GM18870 (cell line): ENCODE measurements at regions not wholly inside any gene's neighbourhood (a gene's known extent, or its start where the extent isn't known, plus 50 kb on each side); places are given as distances from the start of the nearest gene placed in this dataset.

Source experiments
- ATAC-seq: cut with Tn5 transposase; IDR thresholded peaks from one replicate; pipeline ENCODE4 v1.9.1; 2021; ENCODE audit warnings: moderate library complexity; ENCODE audit not compliant: unreplicated experiment

DNA sequence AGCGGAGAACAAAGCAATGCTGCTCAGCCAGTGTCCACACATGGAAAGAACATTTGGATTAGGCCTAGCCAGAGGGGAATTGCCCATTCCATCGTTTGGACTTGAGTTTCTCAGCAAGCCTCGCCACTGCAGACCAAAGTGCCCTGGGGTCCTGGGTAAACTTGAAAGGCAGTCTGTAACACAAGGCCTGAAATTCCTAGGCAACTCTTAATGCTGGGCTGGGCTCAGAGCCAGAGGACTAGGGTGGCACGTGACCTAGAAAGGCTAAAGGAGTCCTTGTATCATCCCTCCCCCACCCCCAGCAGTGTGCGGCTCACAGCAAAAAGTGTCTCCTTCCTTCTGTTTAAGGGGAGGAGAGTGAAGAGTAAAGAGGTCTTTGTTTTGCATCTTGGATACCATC lies 210.4 kb upstream of the ARX start:
- no peak for ATAC-seq

DNA sequence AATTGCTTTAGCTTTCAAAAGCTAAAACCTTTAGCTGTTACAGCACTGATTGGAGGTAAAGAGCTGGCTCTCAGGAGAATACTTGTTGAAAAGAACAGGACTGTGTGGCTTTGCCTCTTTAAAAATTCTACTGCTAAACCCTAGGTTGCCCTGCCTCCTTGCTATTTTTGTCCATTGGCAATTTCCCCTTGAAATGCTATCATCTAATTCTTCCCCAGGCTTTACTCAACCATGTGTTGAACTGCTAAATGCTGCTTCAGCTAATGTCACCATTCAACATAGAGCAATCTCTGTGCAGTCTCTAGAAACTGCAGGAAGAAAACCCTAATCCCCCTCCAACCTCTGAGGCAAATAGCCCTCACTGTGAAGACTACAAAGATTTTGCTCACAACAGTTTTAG lies 203.7 kb upstream of the ARX start:
- ATAC-seq: no peak

DNA sequence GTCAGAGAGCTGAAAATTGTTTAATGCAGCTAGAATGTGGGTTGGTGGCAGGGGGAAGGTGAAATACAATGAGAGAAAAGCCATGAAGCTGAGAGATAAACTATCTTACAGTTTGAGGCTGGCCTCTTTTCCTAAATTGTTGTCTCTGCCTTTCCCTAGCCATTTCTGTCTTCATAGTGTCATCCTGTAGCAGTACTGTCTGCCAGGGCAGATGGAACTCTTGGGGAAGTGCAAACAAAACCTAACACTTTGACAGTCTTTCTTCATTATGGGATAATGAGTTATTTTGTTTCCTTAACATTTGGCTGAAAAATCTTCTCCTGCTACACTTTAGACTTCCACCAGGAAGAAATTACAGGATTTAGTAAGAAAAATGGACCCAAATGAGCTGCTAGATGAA lies 197.8 kb upstream of the ARX start:
- ATAC-seq: no peak

- ATAC-seq: no peak
These were observed 192.2 kb upstream of the ARX start for GRCh38 chrX:25207803-25208475.

DNA sequence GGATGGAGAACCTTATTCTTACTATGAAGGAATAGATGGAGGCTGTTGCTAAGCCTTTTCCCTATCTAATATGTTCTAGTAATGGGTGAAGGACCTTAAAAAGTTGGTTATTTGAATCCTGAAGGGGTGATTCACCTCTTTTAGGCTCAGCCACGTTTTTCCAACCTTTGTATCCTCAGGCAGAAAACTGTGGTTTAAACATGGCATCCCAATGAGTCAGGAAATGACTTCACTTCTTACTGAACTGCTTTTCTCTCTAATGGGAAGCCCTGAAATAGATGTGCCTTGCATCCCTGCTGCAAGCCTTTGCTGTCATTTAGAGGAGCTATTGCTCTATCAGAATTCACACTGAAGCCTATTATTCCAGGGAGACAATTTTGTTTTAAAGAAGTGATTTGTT lies 191.0 kb upstream of the ARX start:
- no peak for ATAC-seq

DNA sequence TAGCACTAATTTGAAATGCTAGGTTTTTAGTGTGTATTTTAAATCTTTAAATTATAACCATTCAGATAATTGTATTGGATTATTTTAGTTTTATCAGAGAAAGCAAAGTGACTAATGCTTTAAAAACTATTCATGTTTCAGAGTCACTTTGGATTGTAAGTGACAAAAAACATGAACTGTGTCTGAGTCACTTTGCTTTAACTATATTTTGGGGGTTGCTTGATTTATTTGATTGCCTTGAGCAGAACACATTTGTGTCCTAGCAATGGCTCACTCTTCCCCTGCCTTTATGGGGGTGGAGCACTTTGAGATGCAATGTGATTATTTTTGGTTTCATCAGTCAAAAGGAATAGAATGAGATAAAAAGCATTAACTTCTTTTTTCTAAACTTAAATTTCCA lies 188.4 kb upstream of the ARX start:
- ATAC-seq: no peak

DNA sequence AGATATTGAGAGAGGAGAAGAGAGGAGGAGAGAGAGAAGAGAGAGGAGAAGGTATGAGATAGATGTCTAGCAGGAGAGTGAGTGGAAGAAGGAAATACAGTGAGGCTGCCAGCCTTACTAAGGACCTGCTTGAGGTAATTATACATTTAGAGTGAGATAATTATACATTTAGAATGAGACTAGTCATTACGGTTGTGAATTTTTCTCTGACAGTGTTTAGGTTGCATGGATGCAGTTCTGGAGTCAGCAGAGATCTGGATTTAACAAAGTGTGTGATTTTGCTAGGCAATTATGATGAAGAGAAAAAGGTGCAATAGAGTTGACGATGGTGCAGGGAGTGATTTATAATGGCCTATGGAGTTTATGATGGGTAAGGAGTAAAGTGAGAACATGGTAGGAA lies 187.1 kb upstream of the ARX start:
- ATAC-seq: no peak

- no peak for ATAC-seq
These were observed 183.1 kb upstream of the ARX start for GRCh38 chrX:25198891-25199290.

- no peak for ATAC-seq
These were observed 182.5 kb upstream of the ARX start for GRCh38 chrX:25198253-25198652.

GRCh38 chrX:25196221-25196620 lies 180.5 kb upstream of the ARX start:
- no peak for ATAC-seq

- no peak for ATAC-seq
These were observed 175.6 kb upstream of the ARX start for GRCh38 chrX:25191403-25191802.

- no peak for ATAC-seq
These were observed 166.0 kb upstream of the ARX start for GRCh38 chrX:25181775-25182174.

DNA sequence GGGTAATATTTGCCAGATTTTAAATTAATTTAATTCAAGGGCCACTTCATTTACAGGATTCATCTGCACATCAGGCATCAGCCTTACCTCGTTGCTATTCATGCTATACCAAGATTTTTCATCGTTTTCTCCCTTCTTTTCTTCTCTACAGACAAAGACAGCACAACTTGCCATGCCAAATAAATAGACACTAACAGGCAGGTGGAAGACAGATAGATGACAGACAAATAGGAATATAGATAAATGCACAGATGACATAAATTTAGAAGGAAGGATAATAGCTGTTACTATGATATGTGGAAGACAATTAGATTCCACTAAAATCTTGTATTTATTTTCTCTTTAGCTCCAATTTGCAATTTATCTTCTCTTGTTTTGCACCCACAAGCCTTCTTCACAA lies 164.5 kb upstream of the ARX start:
- no peak for ATAC-seq

GRCh38 chrX:25178555-25178954 lies 162.8 kb upstream of the ARX start:
- no peak for ATAC-seq

DNA sequence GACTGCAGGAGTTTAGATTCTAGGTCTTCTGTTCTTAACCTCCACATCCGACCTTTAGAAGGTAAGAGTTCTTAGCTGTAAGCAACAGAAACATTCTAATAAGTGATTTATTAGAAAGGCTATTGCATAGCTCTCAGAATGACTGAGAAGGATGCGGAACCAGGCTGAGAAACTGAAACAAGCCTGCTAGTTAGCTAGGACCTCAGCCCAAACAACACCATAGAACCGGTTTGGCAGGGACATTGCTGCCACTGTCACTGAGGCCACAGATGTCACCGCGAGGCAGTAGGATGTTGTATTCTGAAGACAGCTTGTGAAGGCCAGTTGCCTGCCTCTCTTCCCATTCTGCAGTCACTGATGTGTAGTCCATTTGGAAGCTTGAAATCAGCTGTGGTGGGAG lies 160.0 kb upstream of the ARX start:
- peak; percentile 86 for ATAC-seq

DNA sequence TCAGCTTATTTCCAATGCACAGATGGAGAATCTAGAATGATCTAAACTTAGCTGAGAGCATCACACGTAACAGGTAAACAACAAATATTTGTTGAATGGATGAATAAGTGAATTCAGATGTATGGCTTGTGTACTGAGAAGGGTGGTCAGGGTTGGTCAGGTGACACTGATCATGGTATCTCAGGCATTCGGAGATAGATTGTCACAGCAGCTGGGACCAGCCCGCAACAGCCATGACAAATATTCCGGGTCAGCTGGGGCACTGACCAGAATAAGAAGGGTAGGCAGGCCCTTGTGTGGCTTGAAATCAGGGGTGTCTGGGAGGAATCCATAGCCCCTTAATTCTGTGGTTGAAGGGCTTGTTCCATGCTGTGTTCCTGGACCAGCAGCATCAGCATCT lies 159.4 kb upstream of the ARX start:
- ATAC-seq: no peak

GRCh38 chrX:25166546-25166945 lies 150.8 kb upstream of the ARX start:
- no peak for ATAC-seq

GRCh38 chrX:25166145-25166544 lies 150.4 kb upstream of the ARX start:
- no peak for ATAC-seq

DNA sequence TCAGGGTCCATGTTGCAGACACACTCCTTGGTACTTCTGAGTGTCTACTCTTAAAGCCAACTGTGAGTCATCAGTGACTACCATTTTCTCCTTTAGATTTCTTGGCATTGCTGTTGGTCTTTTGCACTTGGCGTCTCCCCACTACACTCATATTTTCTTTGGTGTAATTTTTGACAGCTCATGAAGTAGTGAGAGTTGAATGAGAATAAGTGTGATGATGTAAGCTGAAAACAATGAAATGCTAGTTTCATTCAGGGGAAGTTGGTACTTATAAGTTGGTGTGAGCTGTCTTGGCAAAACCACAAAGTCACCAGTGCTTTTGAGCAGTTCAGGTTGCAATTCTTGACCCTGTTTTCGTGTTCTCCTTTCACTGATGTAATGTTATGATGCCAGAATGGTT lies 142.9 kb upstream of the ARX start:
- ATAC-seq: no peak

DNA sequence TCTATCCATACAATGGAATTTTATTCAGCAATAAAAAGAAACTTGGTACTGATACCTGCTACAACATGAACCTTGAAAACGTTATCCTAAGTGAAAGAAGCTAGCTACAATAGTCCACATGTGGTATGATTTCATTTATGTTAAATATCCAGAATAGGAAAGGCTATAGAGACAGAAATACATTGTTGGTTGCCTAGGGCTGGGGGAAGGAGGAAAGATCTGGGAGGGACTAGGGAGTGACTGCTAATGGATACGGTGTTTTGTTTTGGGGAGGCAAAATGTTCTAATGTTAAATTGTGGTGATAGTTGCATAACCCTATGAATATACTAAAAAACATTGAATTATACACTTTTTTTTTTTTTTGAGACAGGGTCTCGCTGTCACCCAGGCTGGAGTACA lies 141.1 kb upstream of the ARX start:
- ATAC-seq: no peak

- no peak for ATAC-seq
These were observed 140.6 kb upstream of the ARX start for GRCh38 chrX:25156323-25156722.

DNA sequence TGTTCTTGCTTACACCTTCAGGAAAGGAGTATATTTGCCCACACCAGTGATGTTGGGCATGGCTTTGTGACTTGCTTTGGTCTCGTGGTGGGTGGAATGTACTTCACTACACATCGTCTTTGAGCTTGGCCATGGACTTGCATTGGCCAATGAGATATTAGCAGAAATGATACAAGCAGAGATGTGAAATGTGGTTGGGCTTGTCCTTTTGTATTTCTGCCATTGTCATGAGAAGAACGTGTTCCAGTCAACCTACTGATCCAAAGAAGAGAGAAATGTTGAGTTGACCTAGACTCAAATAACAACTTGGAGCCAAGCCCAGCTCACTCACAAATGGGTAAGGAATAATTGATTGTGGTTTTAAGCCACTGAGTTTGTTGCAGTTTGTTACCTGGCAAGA lies 138.4 kb upstream of the ARX start:
- no peak for ATAC-seq

- ATAC-seq: no peak
These were observed 136.0 kb upstream of the ARX start for GRCh38 chrX:25151749-25152148.
